H1 (cell line): ENCODE measurements at regions not wholly inside any gene's neighbourhood (a gene's known extent, or its start where the extent isn't known, plus 50 kb on each side); places are given as distances from the start of the nearest gene placed in this dataset.

ENCODE experiments used
- CTCF ChIA-PET: fragments of 300-600 bp; sonication (Branson Sonifier 250); formaldehyde crosslinking; loops from one replicate; lab custom pipeline; 2021; ENCODE audit not compliant: partially characterized antibody; lab: Charles Lee
- POLR2A ChIA-PET: fragments of 300-600 bp; sonication (Branson Sonifier 250); formaldehyde crosslinking; loops from one replicate; lab custom pipeline; 2021; ENCODE audit warnings: inconsistent platforms; ENCODE audit not compliant: partially characterized antibody; lab: Charles Lee
- DNase-seq, 2 experiments: peaks; one replicate each; pipeline versions ENCODE4 v3.0.0 to v3.0.0-alpha.2; 2010 to 2022; ENCODE audit warnings: low spot score in 2 of 2, low read depth in 1 of 2, mixed read lengths in 1 of 2
- FAIRE-seq: peaks from 2 replicates; lab custom pipeline; 2011; peaks lifted over from hg19 to GRCh38; lab: Jason Lieb, UNC
- H2AFZ ChIP-seq: 2 replicates; pipeline ENCODE4 v1.8.1; 2012; ENCODE audit warnings: low read length, inconsistent platforms
- H2AK5ac ChIP-seq: 2 replicates; pipeline ENCODE4 v1.6.1; 2013; ENCODE audit warnings: low read depth, low read length
- H2BK120ac ChIP-seq: replicated peaks from 2 replicates; pipeline ENCODE3; 2013; ENCODE audit warnings: low read depth, low read length, inconsistent platforms
- H2BK12ac ChIP-seq: 2 replicates; pipeline ENCODE4 v1.6.1; 2013; ENCODE audit warnings: low read depth, low read length
- H2BK15ac ChIP-seq: 2 replicates; pipeline ENCODE4 v1.6.1; 2013; ENCODE audit warnings: low read length
- H2BK20ac ChIP-seq: 2 replicates; pipeline ENCODE4 v1.6.1; 2013; ENCODE audit warnings: low read length
- H2BK5ac ChIP-seq: 2 replicates; pipeline ENCODE4 v1.6.1; 2013; ENCODE audit warnings: low read depth, low read length
- H3K14ac ChIP-seq: 2 replicates; pipeline ENCODE4 v1.6.1; 2013; ENCODE audit warnings: inconsistent platforms; ENCODE audit not compliant: insufficient read length
- H3K18ac ChIP-seq: 2 replicates; pipeline ENCODE4 v1.6.1; 2013; ENCODE audit warnings: low read length; ENCODE audit errors: extremely low read depth
- H3K23ac ChIP-seq: 2 replicates; pipeline ENCODE4 v1.6.1; 2013; ENCODE audit warnings: inconsistent platforms; ENCODE audit not compliant: insufficient read length
- H3K23me2 ChIP-seq: 2 replicates; pipeline ENCODE4 v1.6.1; 2013; ENCODE audit warnings: low read depth, low read length
- H3K27ac ChIP-seq: 2 replicates; pipeline ENCODE4 v1.6.1; 2011; ENCODE audit warnings: low read depth, low read length, inconsistent platforms
- H3K27me3 ChIP-seq, 4 experiments: replicated peaks in 1 of 4; 1 replicate in 1 of 4; 2 replicates in 3 of 4; pipeline versions ENCODE4 v1.6.1 to v1.8.1; 2011 to 2013; ENCODE audit warnings: low read length in 3 of 4, mild to moderate bottlenecking in 3 of 4, inconsistent platforms in 2 of 4, mixed read lengths in 2 of 4, moderate library complexity in 1 of 4; ENCODE audit not compliant: control insufficient read depth in 3 of 4, insufficient read depth in 3 of 4; ENCODE audit errors: extremely low read depth in 1 of 4
- H3K36me3 ChIP-seq, 4 experiments: 2 replicates each; pipeline versions ENCODE4 v1.6.1 to v1.8.1; 2011 to 2013; ENCODE audit warnings: mild to moderate bottlenecking in 4 of 4, low read length in 3 of 4, moderate library complexity in 2 of 4, control low read depth in 1 of 4, inconsistent platforms in 1 of 4; ENCODE audit not compliant: insufficient read depth in 4 of 4, control insufficient read depth in 2 of 4
- H3K4ac ChIP-seq: replicated peaks from 2 replicates; pipeline ENCODE3; 2013; ENCODE audit warnings: low read length, low read depth, mixed read lengths, inconsistent platforms; ENCODE audit not compliant: insufficient read length
- H3K4me1 ChIP-seq, 4 experiments: replicated peaks in 1 of 4; 1 replicate in 1 of 4; 2 replicates in 3 of 4; pipeline versions ENCODE4 v1.6.1 to v1.8.1; 2011 to 2013; ENCODE audit warnings: low read length in 3 of 4, inconsistent platforms in 2 of 4, mixed read lengths in 1 of 4; ENCODE audit not compliant: insufficient read depth in 4 of 4, control insufficient read depth in 3 of 4
- H3K4me2 ChIP-seq, 2 experiments: 2 replicates each; pipeline versions ENCODE4 v1.6.1 to v1.8.1; 2011 to 2013; ENCODE audit warnings: low read depth in 2 of 2, low read length in 2 of 2, control low read depth in 1 of 2, inconsistent platforms in 1 of 2, mild to moderate bottlenecking in 1 of 2; ENCODE audit not compliant: insufficient read depth in 1 of 2
- H3K4me3 ChIP-seq, 4 experiments: fragments of 200-600, 300-600 bp in 1 of 4; sonication (generic), shearing (Covaris generic), sonication (Bioruptor Twin) in 1 of 4; 2 replicates each; pipeline versions ENCODE4 v1.5.1 to v1.8.1; 2011 to 2016; ENCODE audit warnings: low read length in 4 of 4, low read depth in 3 of 4, control low read depth in 2 of 4, inconsistent platforms in 2 of 4, mild to moderate bottlenecking in 2 of 4, mixed read lengths in 1 of 4, moderate library complexity in 1 of 4; ENCODE audit not compliant: insufficient read depth in 2 of 4; ENCODE audit errors: extremely low read depth in 1 of 4
- H3K56ac ChIP-seq: replicated peaks from 2 replicates; pipeline ENCODE3; 2013; ENCODE audit warnings: low read depth, mild to moderate bottlenecking, mixed read lengths, low read length, inconsistent platforms; ENCODE audit not compliant: insufficient read length
- H3K79me1 ChIP-seq: 2 replicates; pipeline ENCODE4 v1.6.1; 2013; ENCODE audit warnings: low read depth, low read length, control low read depth
- H3K79me2 ChIP-seq, 2 experiments: 2 replicates each; pipeline versions ENCODE4 v1.6.1 to v1.8.1; 2012 to 2013; ENCODE audit warnings: low read length in 2 of 2, mild to moderate bottlenecking in 2 of 2, inconsistent platforms in 1 of 2; ENCODE audit not compliant: insufficient read depth in 2 of 2, control insufficient read depth in 1 of 2
- H3K9ac ChIP-seq, 4 experiments: replicated peaks in 1 of 4; 1 replicate in 1 of 4; 2 replicates in 3 of 4; pipeline versions ENCODE4 v1.6.1 to v1.8.1; 2011 to 2013; ENCODE audit warnings: low read depth in 3 of 4, low read length in 3 of 4, control low read depth in 2 of 4, mild to moderate bottlenecking in 2 of 4, moderate library complexity in 2 of 4, inconsistent platforms in 1 of 4; ENCODE audit errors: extremely low read depth in 1 of 4
- H3K9me3 ChIP-seq, 2 experiments: 2 replicates each; pipeline versions ENCODE4 v1.6.1 to v1.8.1; 2012 to 2013; ENCODE audit warnings: mild to moderate bottlenecking in 2 of 2, moderate library complexity in 2 of 2, control low read depth in 1 of 2, inconsistent platforms in 1 of 2, low read depth in 1 of 2, low read length in 1 of 2, mixed read lengths in 1 of 2; ENCODE audit not compliant: insufficient read depth in 2 of 2
- H4K20me1 ChIP-seq, 2 experiments: replicated peaks in 1 of 2; 2 replicates each; pipeline versions ENCODE3 to v1.8.1; 2011 to 2013; ENCODE audit warnings: inconsistent platforms in 2 of 2, low read length in 2 of 2, mild to moderate bottlenecking in 1 of 2; ENCODE audit not compliant: insufficient read depth in 2 of 2, control insufficient read depth in 1 of 2
- H4K5ac ChIP-seq: 2 replicates; pipeline ENCODE4 v1.6.1; 2013; ENCODE audit warnings: low read length, low read depth, mixed read lengths, inconsistent platforms; ENCODE audit not compliant: insufficient read length
- H4K8ac ChIP-seq: 2 replicates; pipeline ENCODE4 v1.8.0; 2013; ENCODE audit warnings: mild to moderate bottlenecking, moderate library complexity, low read length, inconsistent platforms; ENCODE audit not compliant: insufficient read depth; ENCODE audit errors: extremely low read depth
- H4K91ac ChIP-seq: replicated peaks from 2 replicates; pipeline ENCODE3; 2013; ENCODE audit warnings: low read length, mixed read lengths, inconsistent platforms; ENCODE audit not compliant: insufficient read length
- CBX5 ChIP-seq: fragments of 300-800, 300-1000 bp; sonication (generic); IDR thresholded peaks from 2 replicates; pipeline ENCODE4 v1.7.1; 2016; ENCODE audit warnings: antibody characterized with exemption, low read length, low read depth
- GABPA ChIP-seq: IDR thresholded peaks from 2 replicates; pipeline ENCODE4 v1.6.1; 2011; ENCODE audit warnings: mild to moderate bottlenecking, low read length, moderate library complexity, borderline replicate concordance; ENCODE audit not compliant: insufficient read depth
- RFX5 ChIP-seq: IDR thresholded peaks from 2 replicates; pipeline ENCODE4 v1.6.1; 2011; ENCODE audit warnings: low read depth, low read length, improper control_type of control experiment, borderline replicate concordance
- SP4 ChIP-seq: IDR thresholded peaks from 2 replicates; pipeline ENCODE4 v1.6.1; 2012; ENCODE audit warnings: low read length, inconsistent platforms
- TAF7 ChIP-seq: optimal IDR thresholded peaks from 2 replicates; pipeline ENCODE3; 2011; ENCODE audit warnings: low read depth, mild to moderate bottlenecking, inconsistent platforms, low read length, moderate library complexity, borderline replicate concordance
- WGBS, 2 experiments: shearing (Covaris generic) in 1 of 2; methylation state at CpG; one replicate each; pipeline versions ENCODE4 v1.1.6 to v1.1.7; 2013 to 2015; ENCODE audit warnings: low lambda C conversion rate in 2 of 2, mixed read lengths in 2 of 2, inconsistent platforms in 1 of 2, low coverage in 1 of 2, missing lambda C conversion rate in 1 of 2; ENCODE audit not compliant: insufficient replicate concordance in 2 of 2, insufficient coverage in 1 of 2, insufficient read length in 1 of 2; ENCODE audit errors: extremely low coverage in 1 of 2, missing lambda C conversion rate in 1 of 2; 5-methylcytosine and 5-hydroxymethylcytosine counted together
- TF ChIP-seq, protein P1 (sequence below), 3 experiments: IDR thresholded peaks; 1 replicate in 2 of 3; 2 replicates in 1 of 3; pipeline versions ENCODE4 v1.5.1 to v1.6.1; 2011; ENCODE audit warnings: low read length in 3 of 3, mild to moderate bottlenecking in 3 of 3, inconsistent platforms in 2 of 3, low read depth in 1 of 3, moderate library complexity in 1 of 3; ENCODE audit not compliant: insufficient read depth in 1 of 3; ENCODE audit errors: control extremely low read depth in 1 of 3

DNA sequence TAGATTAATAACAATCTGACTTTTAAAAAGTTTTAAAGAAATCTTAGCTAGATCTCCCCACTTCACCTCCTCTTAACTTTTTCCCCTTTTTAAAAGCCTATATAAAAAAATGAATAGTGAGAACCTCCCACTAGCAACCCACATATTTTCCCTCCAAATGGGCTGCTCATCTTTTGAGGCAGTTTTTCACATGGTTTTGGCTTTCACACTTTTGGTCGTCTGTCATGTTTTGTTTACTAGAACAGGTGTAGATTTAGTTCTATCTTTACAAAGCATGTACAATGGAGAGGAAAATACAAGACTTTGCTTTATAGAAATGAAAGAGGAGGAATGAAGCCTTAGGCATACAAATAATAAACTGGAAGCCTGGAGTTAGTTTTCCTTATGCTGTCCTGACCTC lies 126.7 kb upstream of the EOMES start:
- DNase-seq (no peak), FAIRE-seq (no peak)
- H3K23me2 ChIP-seq: no peaks in the 10 kb centered on the region
- H2BK120ac ChIP-seq: no peak overlapping the region
- H2AK5ac ChIP-seq: no peak overlapping the region
- CTCF ChIA-PET: interaction anchor here (1.6 kb wide), 1 partner anchor 22 kb away, joined by 5 read pairs; no protein-coding TSS in a partner anchor
- no peak overlapping the region for H3K4me2 ChIP-seq
- H4K20me1 ChIP-seq: no peaks in the 10 kb centered on the region
- no peak overlapping the region for H2AFZ ChIP-seq
- H3K27me3 ChIP-seq: no peaks in the 10 kb centered on the region
- H3K18ac ChIP-seq: no peak overlapping the region
- 63% methylated on average over 1 of the region's 1 CpG; no CpG with 5 or more reads in 1 of the 2 experiments for WGBS, 2 experiments
- H4K8ac ChIP-seq: no peak overlapping the region
- H3K9ac ChIP-seq: no peak overlapping the region
- H3K27ac ChIP-seq: no peak overlapping the region
- H2BK12ac ChIP-seq: no peak overlapping the region
- H2BK15ac ChIP-seq: no peak overlapping the region
- H4K91ac ChIP-seq: no peak overlapping the region
- peaks cover 0 to 6% (median 0%) of the 10 kb centered on the region in 4 experiments; a peak in 1 of 8 replicates for H3K36me3 ChIP-seq
- H2BK20ac ChIP-seq: no peak overlapping the region
- H3K79me1 ChIP-seq: no peaks in the 10 kb centered on the region
- H3K4me3 ChIP-seq: no peak overlapping the region
- no peaks in the 10 kb centered on the region for H3K4me1 ChIP-seq
- H3K14ac ChIP-seq: no peak overlapping the region
- no peak overlapping the region for H4K5ac ChIP-seq
- POLR2A ChIA-PET: interaction anchor here (0.6 kb wide), 1 partner anchor 793 kb away, joined by 4 read pairs; no protein-coding TSS in a partner anchor
- no peaks in the 10 kb centered on the region for H3K79me2 ChIP-seq
- H3K56ac ChIP-seq: no peak overlapping the region
- no peak overlapping the region for H3K4ac ChIP-seq
- no peak overlapping the region for H2BK5ac ChIP-seq
- TF ChIP-seq, protein P1, sequence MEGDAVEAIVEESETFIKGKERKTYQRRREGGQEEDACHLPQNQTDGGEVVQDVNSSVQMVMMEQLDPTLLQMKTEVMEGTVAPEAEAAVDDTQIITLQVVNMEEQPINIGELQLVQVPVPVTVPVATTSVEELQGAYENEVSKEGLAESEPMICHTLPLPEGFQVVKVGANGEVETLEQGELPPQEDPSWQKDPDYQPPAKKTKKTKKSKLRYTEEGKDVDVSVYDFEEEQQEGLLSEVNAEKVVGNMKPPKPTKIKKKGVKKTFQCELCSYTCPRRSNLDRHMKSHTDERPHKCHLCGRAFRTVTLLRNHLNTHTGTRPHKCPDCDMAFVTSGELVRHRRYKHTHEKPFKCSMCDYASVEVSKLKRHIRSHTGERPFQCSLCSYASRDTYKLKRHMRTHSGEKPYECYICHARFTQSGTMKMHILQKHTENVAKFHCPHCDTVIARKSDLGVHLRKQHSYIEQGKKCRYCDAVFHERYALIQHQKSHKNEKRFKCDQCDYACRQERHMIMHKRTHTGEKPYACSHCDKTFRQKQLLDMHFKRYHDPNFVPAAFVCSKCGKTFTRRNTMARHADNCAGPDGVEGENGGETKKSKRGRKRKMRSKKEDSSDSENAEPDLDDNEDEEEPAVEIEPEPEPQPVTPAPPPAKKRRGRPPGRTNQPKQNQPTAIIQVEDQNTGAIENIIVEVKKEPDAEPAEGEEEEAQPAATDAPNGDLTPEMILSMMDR (IDR thresholded peaks at IDR 0.05; ENCODE audit: control extremely low read depth in 1 of 3, insufficient read depth in 1 of 3, low read depth in 1 of 3, low read length in 3 of 3): no peak
- TF ChIP-seq SP4 (no peak), TAF7 (no peak), CBX5 (no peak), RFX5 (no peak), GABPA (no peak)
- TF ChIP-seq, all 59 proteins: peak for 0
- Histone ChIP-seq H3K23ac (no peak overlapping the region), H3K9me3 (peaks cover 6 to 12% of the 10 kb centered on the region in 2 experiments; a peak in 1 of 4 replicates)
